ENCODE measurements at regions not wholly inside any gene's neighbourhood (a gene's known extent, or its start where the extent isn't known, plus 50 kb on each side); places are given as distances from the start of the nearest gene placed in this dataset.

GRCh38 chr2:138329591-138329990, 172.0 kb upstream of the SPOPL start:
- TF ChIP-seq POLR2A (IDR thresholded peaks at IDR 0.05; ENCODE audit: low read depth, low read length) (no peak), CTCF (IDR thresholded peaks at IDR 0.05; ENCODE audit: extremely low read depth in 1 of 2, insufficient read depth in 1 of 2, low read depth in 1 of 2, low read length in 2 of 2) (no peak), FOS (IDR thresholded peaks at IDR 0.05; ENCODE audit: borderline replicate concordance, insufficient read depth, low read length) (no peak), MYC (IDR thresholded peaks at IDR 0.05; ENCODE audit: low read depth, low read length) (no peak), JUN (IDR thresholded peaks at IDR 0.05; ENCODE audit: borderline replicate concordance, insufficient read depth, insufficient read length, low read depth) (no peak), POLR2AphosphoS5 (IDR thresholded peaks at IDR 0.05; ENCODE audit: insufficient read depth, low read depth, low read length) (no peak), GATA2 (IDR thresholded peaks at IDR 0.05; ENCODE audit: insufficient read depth, insufficient read length, low read depth, low read length) (no peak), EZH2 (IDR thresholded peaks at IDR 0.05; ENCODE audit: borderline replicate concordance, low read depth, low read length, severe bottlenecking) (no peak)
- TF ChIP-seq, protein P1, sequence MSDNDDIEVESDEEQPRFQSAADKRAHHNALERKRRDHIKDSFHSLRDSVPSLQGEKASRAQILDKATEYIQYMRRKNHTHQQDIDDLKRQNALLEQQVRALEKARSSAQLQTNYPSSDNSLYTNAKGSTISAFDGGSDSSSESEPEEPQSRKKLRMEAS (IDR thresholded peaks at IDR 0.05; ENCODE audit: insufficient read depth, insufficient read length) = no peak

More at GRCh38 chr2:138329591-138329990, 172.0 kb upstream of the SPOPL start:
- H3K9me3 ChIP-seq (replicated peaks; ENCODE audit: control insufficient read depth, insufficient read depth, low read length) = no peaks in the 10 kb centered on the region
- BruUV-seq (replicated peaks) = no TSS peak
- DNase-seq (ENCODE audit: low read depth, low spot score) (no peak), FAIRE-seq (no peak)
- H3K27me3 ChIP-seq (ENCODE audit: control insufficient read depth in 2 of 2, insufficient read depth in 2 of 2, low read length in 2 of 2) = no peaks in the 10 kb centered on the region
- no peak overlapping the region for H3K27ac ChIP-seq (ENCODE audit: insufficient read depth, low read depth, low read length)
- H3K36me3 ChIP-seq (ENCODE audit: control insufficient read depth in 2 of 2, extremely low read depth in 1 of 2, insufficient read depth in 2 of 2, low read length in 2 of 2) = no peaks in the 10 kb centered on the region
- H3K9me1 ChIP-seq (replicated peaks; ENCODE audit: control insufficient read depth, extremely low read depth, insufficient read depth, low read length) = no peaks in the 10 kb centered on the region
- no peaks in the 10 kb centered on the region for H3K79me2 ChIP-seq (ENCODE audit: control insufficient read depth, insufficient read depth, low read length)
- H3K4me3 ChIP-seq (replicated peaks in 1 of 3; ENCODE audit: insufficient read depth in 1 of 3, low read depth in 1 of 3, low read length in 3 of 3) = no peak overlapping the region
- H3K4me2 ChIP-seq (ENCODE audit: insufficient read depth, low read length) = no peak overlapping the region
- H4K20me1 ChIP-seq (replicated peaks; ENCODE audit: control insufficient read depth, extremely low read depth, insufficient read depth, low read length) = no peaks in the 10 kb centered on the region
- intact Hi-C loops (cut with micrococcal nuclease) = no loop called here
- H2AFZ ChIP-seq (ENCODE audit: low read depth, low read length) = no peak overlapping the region
- ChIA-PET CTCF (no interaction called here), POLR2A (no interaction called here)
- H3K9ac ChIP-seq (replicated peaks; ENCODE audit: extremely low read depth, insufficient read depth, low read length) = no peak overlapping the region
- H3K4me1 ChIP-seq (ENCODE audit: control insufficient read depth, extremely low read depth, insufficient read depth, low read length) = no peaks in the 10 kb centered on the region
- dilution Hi-C loops (cut with MboI; ENCODE audit: extremely low pct_ligation_motif_present, low sequenced_read_pairs) = no loop called here

Measured in endothelial cell of umbilical vein (primary cell).